Nephron progenitor cell (in vitro differentiated cells): ENCODE measurements at regions not wholly inside any gene's neighbourhood (a gene's known extent, or its start where the extent isn't known, plus 50 kb on each side); places are given as distances from the start of the nearest gene placed in this dataset.

Experiments used
- DNase-seq: peaks from one replicate; pipeline ENCODE4 v3.0.0; 2021
- H3K27ac Mint-ChIP-seq: 2 replicates; pipeline ENCODE4 v1.8.0; 2021; ENCODE audit warnings: mild to moderate bottlenecking, moderate library complexity, mixed read lengths
- H3K27me3 Mint-ChIP-seq: 2 replicates; pipeline ENCODE4 v1.8.0; 2021; ENCODE audit warnings: mild to moderate bottlenecking, low read depth, mixed read lengths; ENCODE audit not compliant: poor library complexity
- H3K36me3 Mint-ChIP-seq: 2 replicates; pipeline ENCODE4 v1.8.0; 2021; ENCODE audit warnings: low read depth, mixed read lengths
- H3K4me1 Mint-ChIP-seq: 2 replicates; pipeline ENCODE4 v1.8.0; 2021; ENCODE audit warnings: mixed read lengths
- H3K4me3 Mint-ChIP-seq: 2 replicates; pipeline ENCODE4 v1.8.0; 2021; ENCODE audit warnings: mild to moderate bottlenecking, moderate library complexity, mixed read lengths
- H3K9me3 Mint-ChIP-seq: 2 replicates; pipeline ENCODE4 v1.8.0; 2021; ENCODE audit warnings: mild to moderate bottlenecking, moderate library complexity, mixed read lengths
- TF ChIP-seq, protein P1 (sequence below): fragments of 200-600 bp; sonication (generic); IDR thresholded peaks from 2 replicates; pipeline ENCODE4 v1.5.0; 2021; ENCODE audit warnings: antibody characterized with exemption

GRCh38 chr2:55759271-55759921 lies 65.8 kb upstream of the PNPT1 start:
- H3K36me3 Mint-ChIP-seq: no peaks in the 10 kb centered on the region
- H3K27me3 Mint-ChIP-seq: peaks cover 3% of the 10 kb centered on the region
- H3K9me3 Mint-ChIP-seq: no peaks in the 10 kb centered on the region
- no peaks in the 10 kb centered on the region for H3K4me1 Mint-ChIP-seq
- TF ChIP-seq, protein P1, sequence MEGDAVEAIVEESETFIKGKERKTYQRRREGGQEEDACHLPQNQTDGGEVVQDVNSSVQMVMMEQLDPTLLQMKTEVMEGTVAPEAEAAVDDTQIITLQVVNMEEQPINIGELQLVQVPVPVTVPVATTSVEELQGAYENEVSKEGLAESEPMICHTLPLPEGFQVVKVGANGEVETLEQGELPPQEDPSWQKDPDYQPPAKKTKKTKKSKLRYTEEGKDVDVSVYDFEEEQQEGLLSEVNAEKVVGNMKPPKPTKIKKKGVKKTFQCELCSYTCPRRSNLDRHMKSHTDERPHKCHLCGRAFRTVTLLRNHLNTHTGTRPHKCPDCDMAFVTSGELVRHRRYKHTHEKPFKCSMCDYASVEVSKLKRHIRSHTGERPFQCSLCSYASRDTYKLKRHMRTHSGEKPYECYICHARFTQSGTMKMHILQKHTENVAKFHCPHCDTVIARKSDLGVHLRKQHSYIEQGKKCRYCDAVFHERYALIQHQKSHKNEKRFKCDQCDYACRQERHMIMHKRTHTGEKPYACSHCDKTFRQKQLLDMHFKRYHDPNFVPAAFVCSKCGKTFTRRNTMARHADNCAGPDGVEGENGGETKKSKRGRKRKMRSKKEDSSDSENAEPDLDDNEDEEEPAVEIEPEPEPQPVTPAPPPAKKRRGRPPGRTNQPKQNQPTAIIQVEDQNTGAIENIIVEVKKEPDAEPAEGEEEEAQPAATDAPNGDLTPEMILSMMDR: no peak
- H3K27ac Mint-ChIP-seq: no peak overlapping the region
- no peak for DNase-seq
- no peak overlapping the region for H3K4me3 Mint-ChIP-seq

DNA sequence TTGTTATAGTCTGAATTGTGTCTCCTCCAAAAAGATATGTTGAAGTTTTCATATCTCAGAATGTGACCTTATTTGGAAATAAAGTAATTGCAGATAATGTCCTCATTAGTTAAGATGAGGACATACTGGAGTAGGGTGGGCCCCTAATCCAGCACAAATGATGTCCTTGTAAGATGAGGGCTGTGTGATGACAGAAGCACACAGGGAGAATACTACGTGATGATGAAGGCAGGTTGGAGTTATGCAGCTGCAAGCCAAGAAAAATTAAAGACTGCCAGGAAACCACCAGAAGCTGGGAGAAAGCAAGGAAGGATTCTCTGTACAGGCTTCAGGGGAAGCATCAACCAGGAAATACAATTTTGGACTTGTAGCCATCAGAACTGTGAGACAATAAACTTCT lies 58.3 kb upstream of the PNPT1 start:
- Mint-ChIP-seq H3K36me3 (no peaks in the 10 kb centered on the region), H3K27ac (no peak overlapping the region), H3K27me3 (peaks cover 11% of the 10 kb centered on the region), H3K4me3 (no peak overlapping the region), H3K4me1 (no peaks in the 10 kb centered on the region), H3K9me3 (no peaks in the 10 kb centered on the region)
- DNase-seq: no peak
- TF ChIP-seq, protein P1: no peak

GRCh38 chr2:55743583-55743982 lies 49.9 kb upstream of the PNPT1 start:
- TF ChIP-seq, protein P1: no peak
- Mint-ChIP-seq H3K36me3 (peaks cover 9% of the 10 kb centered on the region), H3K27me3 (peaks cover 7% of the 10 kb centered on the region), H3K4me1 (peaks cover 8% of the 10 kb centered on the region), H3K9me3 (peaks cover 25% of the 10 kb centered on the region), H3K27ac (no peak overlapping the region), H3K4me3 (no peak overlapping the region)
- DNase-seq: no peak
